ENCODE measurements at regions not wholly inside any gene's neighbourhood (a gene's known extent, or its start where the extent isn't known, plus 50 kb on each side); places are given as distances from the start of the nearest gene placed in this dataset.

DNA sequence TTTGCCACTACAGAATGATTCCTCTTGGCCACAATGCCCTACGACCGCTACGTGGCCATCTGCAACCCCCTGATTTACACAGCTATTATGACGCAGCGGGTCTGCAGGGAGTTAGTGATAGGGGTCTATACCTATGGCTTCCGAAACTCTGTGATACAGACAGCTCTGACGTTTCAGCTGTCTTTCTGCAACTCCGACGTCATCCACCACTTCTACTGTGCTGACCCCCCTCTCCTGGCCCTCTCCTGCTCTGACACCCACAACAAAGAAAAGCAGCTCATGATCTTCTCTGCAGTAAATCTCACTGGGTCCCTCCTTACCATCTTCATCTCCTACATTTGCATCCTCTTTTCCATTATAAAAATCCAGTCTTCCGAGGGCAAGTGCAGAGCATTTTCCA lies 52.3 kb upstream of the OR5P2 start:
- intact Hi-C loops (cut with micrococcal nuclease) = no loop called here
- no peaks in the 10 kb centered on the region for H3K4me1 ChIP-seq (ENCODE audit: control insufficient read depth, insufficient read depth, low read length)
- H3K23ac ChIP-seq (ENCODE audit: low read depth, low read length) = no peak overlapping the region
- no TSS peak for BruUV-seq (replicated peaks)
- no peak overlapping the region for H3K27ac ChIP-seq (ENCODE audit: insufficient read depth, low read length)
- H3K4me2 ChIP-seq (ENCODE audit: low read depth, low read length) = no peak overlapping the region
- no peak overlapping the region for H3K56ac ChIP-seq (ENCODE audit: extremely low read depth, insufficient read depth, low read length)
- no peak overlapping the region for H4K5ac ChIP-seq (ENCODE audit: low read depth, low read length)
- no peak overlapping the region for H4K8ac ChIP-seq (ENCODE audit: low read depth in 2 of 2, low read length in 2 of 2)
- no peak for TF ChIP-seq MXI1 (IDR thresholded peaks at IDR 0.05; ENCODE audit: borderline replicate concordance, low read depth, low read length)
- TF ChIP-seq USF2 (IDR thresholded peaks at IDR 0.05; ENCODE audit: low read depth, low read length) = no peak
- no peak for TF ChIP-seq BHLHE40 (IDR thresholded peaks at IDR 0.05; ENCODE audit: low read depth, low read length)
- no peak for TF ChIP-seq RCOR1 (IDR thresholded peaks at IDR 0.05; ENCODE audit: insufficient replicate concordance, low read length)
- no peak for TF ChIP-seq MAFK (IDR thresholded peaks at IDR 0.05; ENCODE audit: low read depth, low read length)
- TF ChIP-seq RAD21 (IDR thresholded peaks at IDR 0.05; ENCODE audit: low read length) = no peak
- no peak for TF ChIP-seq ELK1 (IDR thresholded peaks at IDR 0.05; ENCODE audit: borderline replicate concordance, low read depth, low read length)
- TF ChIP-seq CHD1 (IDR thresholded peaks at IDR 0.05; ENCODE audit: low read depth, low read length) = no peak
- no peak for TF ChIP-seq CEBPB (IDR thresholded peaks at IDR 0.05; ENCODE audit: low read depth, low read length)
- TF ChIP-seq POLR2A (IDR thresholded peaks at IDR 0.05; ENCODE audit: low read depth, low read length) = no peak
- TF ChIP-seq CTCF (conservative IDR thresholded peaks at IDR 0.05; ENCODE audit: low read depth, low read length) = no peak
- no peak for TF ChIP-seq MAZ (IDR thresholded peaks at IDR 0.05; ENCODE audit: borderline replicate concordance, low read depth, low read length)
- TF ChIP-seq RFX5 (IDR thresholded peaks at IDR 0.05; ENCODE audit: low read depth, low read length) = no peak
- TF ChIP-seq SMC3 (IDR thresholded peaks at IDR 0.05; ENCODE audit: low read depth, low read length) = no peak
- TF ChIP-seq NFE2L2 (IDR thresholded peaks at IDR 0.05; ENCODE audit: low read depth, low read length) = no peak
- no peak for TF ChIP-seq FOS (IDR thresholded peaks at IDR 0.05; ENCODE audit: low read depth, low read length)
- ChIA-PET CTCF (no interaction called here), POLR2A (ENCODE audit: unreplicated experiment) (no interaction called here)
- H2BK120ac ChIP-seq (ENCODE audit: low read depth, low read length) = no peak overlapping the region
- H3K9me3 ChIP-seq (ENCODE audit: control insufficient read depth, insufficient read depth, low read length) = no peaks in the 10 kb centered on the region
- in situ Hi-C loops (cut with MboI; ENCODE audit: low sequenced_read_pairs) = no loop called here
- dilution Hi-C loops (cut with HindIII; ENCODE audit: low sequenced_read_pairs, unreplicated experiment) = no loop called here
- no peaks in the 10 kb centered on the region for H4K20me1 ChIP-seq (ENCODE audit: insufficient read depth, low read length)
- no peak overlapping the region for H2BK15ac ChIP-seq (ENCODE audit: low read depth, low read length)
- no peak overlapping the region for H2AK5ac ChIP-seq (ENCODE audit: low read depth, low read length)
- 36% methylated on average over 4 of the region's 10 CpGs; no CpG with 5 or more reads in 1 of the 2 experiments for WGBS, 2 experiments (ENCODE audit: extremely low coverage in 2 of 2, insufficient read length in 1 of 2)
- H3K9me1 ChIP-seq (ENCODE audit: insufficient read depth, low read length) = no peaks in the 10 kb centered on the region
- H3K79me1 ChIP-seq (ENCODE audit: low read depth in 1 of 2, low read length in 2 of 2) = no peaks in the 10 kb centered on the region
- no peak for DNase-seq
- H3K36me3 ChIP-seq (ENCODE audit: control insufficient read depth, insufficient read depth, low read length) = no peaks in the 10 kb centered on the region
- no peak overlapping the region for H3K4me3 ChIP-seq (ENCODE audit: insufficient read depth, low read depth, low read length)
- H4K91ac ChIP-seq (ENCODE audit: insufficient read depth, low read depth, low read length) = no peak overlapping the region
- no peak overlapping the region for H2BK20ac ChIP-seq (ENCODE audit: low read depth, low read length)
- H2BK5ac ChIP-seq (ENCODE audit: low read depth, low read length, poor library complexity, severe bottlenecking) = no peak overlapping the region
- H3K14ac ChIP-seq (replicated peaks; ENCODE audit: low read depth, low read length) = no peak overlapping the region
- H3K9ac ChIP-seq (ENCODE audit: low read depth, low read length) = no peak overlapping the region
- H2AFZ ChIP-seq (replicated peaks; ENCODE audit: low read length, poor library complexity) = no peak overlapping the region
- H3K4ac ChIP-seq (ENCODE audit: low read depth, low read length) = no peak overlapping the region
- peaks cover 2% of the 10 kb centered on the region; the same call in 1 of the 2 replicates for H3K27me3 ChIP-seq (ENCODE audit: control insufficient read depth, insufficient read depth, low read length)
- no peak for ATAC-seq (ENCODE audit: low read depth)
- H3K18ac ChIP-seq (ENCODE audit: low read depth, low read length) = no peak overlapping the region
- H2AK9ac ChIP-seq (replicated peaks; ENCODE audit: low read depth, low read length, poor library complexity) = no peak overlapping the region

Measured in IMR-90 (cell line).